Left ventricle myocardium inferior (tissue), 1 donor: ENCODE measurements at regions not wholly inside any gene's neighbourhood (a gene's known extent, or its start where the extent isn't known, plus 50 kb on each side); places are given as distances from the start of the nearest gene placed in this dataset.
"Not testable (repeated sequence)": the region's sequence is repeated elsewhere in the genome, so short reads cannot be mapped to it uniquely, and the experiment has no call there.

ENCODE experiments used
- DNase-seq: peaks from one replicate; pipeline ENCODE4 v3.0.0-alpha.2; 2020
- H3K27ac ChIP-seq: fragments of 200-600 bp; replicated peaks from 2 replicates; pipeline ENCODE4 v1.8.0; 2021
- H3K27me3 ChIP-seq: fragments of 200-600 bp; 2 replicates; pipeline ENCODE4 v1.8.0; 2021; ENCODE audit warnings: low read depth
- H3K36me3 ChIP-seq: fragments of 200-600 bp; 2 replicates; pipeline ENCODE4 v1.8.0; 2021
- H3K4me1 ChIP-seq: fragments of 200-600 bp; 2 replicates; pipeline ENCODE4 v1.8.0; 2021
- H3K4me3 ChIP-seq: fragments of 200-600 bp; 2 replicates; pipeline ENCODE4 v1.8.0; 2021; ENCODE audit warnings: mild to moderate bottlenecking, moderate library complexity
- H3K9me3 ChIP-seq: fragments of 200-600 bp; replicated peaks from 2 replicates; pipeline ENCODE4 v1.8.0; 2021
- CTCF ChIP-seq: fragments of 200-600 bp; IDR thresholded peaks from 2 replicates; pipeline ENCODE4 v1.8.0; 2021; ENCODE audit warnings: antibody characterized with exemption, mild to moderate bottlenecking, borderline replicate concordance
- intact Hi-C: fragments of 100-400 bp; cut with micrococcal nuclease; formaldehyde crosslinking; loops from one replicate; pipeline ENCODE4 v1.11.0; 2022
- donor health status: DM: no; HTN: yes; CAD: no; lungs with severe emphysema.

GRCh38 chr9:80775971-80776370 lies 913.4 kb downstream of the TLE1 start:
- no peak for TF ChIP-seq CTCF
- no peak for DNase-seq
- Histone ChIP-seq H3K4me3 (no peak overlapping the region), H3K27me3 (no peaks in the 10 kb centered on the region), H3K27ac (no peak overlapping the region), H3K9me3 (peaks cover 8% of the 10 kb centered on the region), H3K4me1 (no peaks in the 10 kb centered on the region), H3K36me3 (no peaks in the 10 kb centered on the region)
- intact Hi-C loops, result no loop called here

DNA sequence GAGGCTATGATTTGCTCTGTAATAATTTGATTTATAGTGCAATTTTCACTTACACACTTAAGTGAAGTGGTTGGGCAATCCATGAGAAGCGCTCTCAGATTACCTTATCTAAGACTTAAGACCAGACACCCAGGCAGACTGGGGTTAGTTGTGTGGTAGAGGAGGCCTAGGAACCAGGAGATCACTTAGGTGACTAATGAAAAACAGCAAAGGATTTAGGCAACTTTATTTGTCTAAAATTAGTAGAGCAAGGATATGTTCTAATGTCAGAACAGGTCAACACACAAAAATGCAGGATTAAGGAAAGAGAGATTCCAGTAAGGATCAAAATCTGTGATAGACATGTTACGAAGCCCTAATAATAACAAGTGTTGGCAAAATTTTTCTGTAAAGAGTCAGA lies 913.8 kb downstream of the TLE1 start:
- no peak overlapping the region for H3K4me3 ChIP-seq
- H3K27me3 ChIP-seq, result no peaks in the 10 kb centered on the region
- DNase-seq, result no peak
- no peaks in the 10 kb centered on the region for H3K36me3 ChIP-seq
- intact Hi-C loops, result no loop called here
- no peak overlapping the region for H3K27ac ChIP-seq
- no peaks in the 10 kb centered on the region for H3K4me1 ChIP-seq
- TF ChIP-seq CTCF, result no peak
- H3K9me3 ChIP-seq, result peaks cover 8% of the 10 kb centered on the region

DNA sequence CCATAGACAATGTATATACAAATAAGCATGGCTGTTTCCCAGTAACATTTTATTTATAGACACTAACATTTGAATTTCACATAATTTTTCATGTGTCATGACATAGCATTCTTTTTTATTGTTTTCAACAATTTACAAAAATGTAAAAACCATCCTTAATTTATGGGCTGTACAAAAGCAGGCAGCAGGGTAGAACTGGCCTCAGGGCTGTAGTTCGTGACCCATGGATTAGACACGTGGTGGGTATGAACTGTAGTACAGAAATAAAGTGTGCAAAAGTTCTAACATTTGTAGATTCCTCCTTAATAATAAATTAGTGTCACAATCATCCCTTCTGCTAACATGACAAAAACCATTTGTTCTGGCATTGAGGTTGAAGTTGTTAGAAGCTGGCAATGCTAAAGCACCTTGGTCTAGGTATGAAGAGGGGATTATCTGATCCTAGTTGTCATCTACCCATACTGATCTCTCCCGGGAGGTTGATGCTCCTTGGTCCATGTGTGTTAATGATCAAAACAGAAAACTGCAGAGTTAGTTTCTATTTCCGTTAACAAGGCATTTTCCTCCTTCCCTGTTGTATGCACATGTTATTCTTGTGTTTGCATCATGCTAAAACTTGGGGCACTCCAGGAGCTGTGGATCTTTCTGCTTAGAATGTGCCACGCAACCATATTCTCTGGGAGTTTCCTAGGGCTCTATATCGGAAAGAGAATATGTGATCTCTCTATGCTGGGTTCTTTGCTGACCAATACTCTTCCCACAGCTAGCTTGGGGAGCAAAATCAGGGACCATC lies 917.6 kb downstream of the TLE1 start:
- H3K27me3 ChIP-seq, result no peaks in the 10 kb centered on the region
- no peak for TF ChIP-seq CTCF
- no peaks in the 10 kb centered on the region for H3K4me1 ChIP-seq
- no peak overlapping the region for H3K27ac ChIP-seq
- H3K4me3 ChIP-seq, result no peak overlapping the region
- no peak for DNase-seq
- intact Hi-C loops, result no loop called here
- no peaks in the 10 kb centered on the region for H3K36me3 ChIP-seq
- H3K9me3 ChIP-seq, result peaks cover 8% of the 10 kb centered on the region

DNA sequence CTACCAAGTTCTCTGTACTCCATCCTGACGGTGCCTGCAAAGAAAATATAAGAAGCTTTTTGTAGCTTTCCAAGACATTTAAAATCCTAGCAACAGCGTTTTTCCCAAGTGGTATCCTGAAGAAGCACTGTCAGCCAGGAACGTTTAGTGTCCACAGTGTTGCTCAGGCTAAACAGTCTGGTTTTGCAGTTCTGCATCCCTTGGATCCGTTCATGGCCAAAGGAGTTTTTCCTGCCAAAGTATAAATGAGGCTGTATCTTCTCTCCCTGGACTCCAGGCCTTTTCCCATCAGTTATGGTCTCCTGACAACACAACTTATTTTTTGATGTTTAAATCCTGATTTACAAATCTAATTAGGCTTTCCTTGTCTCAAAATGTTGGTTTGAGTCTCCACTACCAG lies 925.8 kb downstream of the TLE1 start:
- TF ChIP-seq CTCF, result no peak
- intact Hi-C loops, result no loop called here
- Histone ChIP-seq H3K27ac (no peak overlapping the region), H3K4me3 (no peak overlapping the region), H3K4me1 (no peaks in the 10 kb centered on the region), H3K36me3 (no peaks in the 10 kb centered on the region), H3K27me3 (no peaks in the 10 kb centered on the region), H3K9me3 (peaks cover 8% of the 10 kb centered on the region)
- DNase-seq, result no peak

DNA sequence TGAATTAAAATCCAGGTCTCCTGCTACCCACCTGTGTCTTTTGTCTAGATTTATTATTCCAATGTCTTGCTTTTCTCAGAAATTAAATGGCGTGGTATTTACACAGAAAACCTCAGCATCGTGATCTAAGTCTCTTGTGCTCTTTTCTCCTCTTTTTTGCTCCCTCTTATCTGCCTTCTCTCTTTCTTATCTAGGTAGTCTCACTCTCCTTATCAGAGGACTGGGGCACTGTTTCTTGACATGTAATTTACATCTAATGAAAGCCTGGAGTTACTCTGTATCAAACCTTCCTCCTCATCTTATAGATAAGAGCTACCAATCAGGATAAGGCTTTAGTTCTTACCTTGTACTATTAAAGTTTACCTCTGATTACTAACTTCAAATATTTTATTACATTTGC lies 933.8 kb downstream of the TLE1 start:
- TF ChIP-seq CTCF, result no peak
- DNase-seq, result no peak
- intact Hi-C loops, result no loop called here
- Histone ChIP-seq H3K36me3 (no peaks in the 10 kb centered on the region), H3K9me3 (no peaks in the 10 kb centered on the region), H3K27ac (no peak overlapping the region), H3K4me1 (no peaks in the 10 kb centered on the region), H3K4me3 (no peak overlapping the region), H3K27me3 (no peaks in the 10 kb centered on the region)

DNA sequence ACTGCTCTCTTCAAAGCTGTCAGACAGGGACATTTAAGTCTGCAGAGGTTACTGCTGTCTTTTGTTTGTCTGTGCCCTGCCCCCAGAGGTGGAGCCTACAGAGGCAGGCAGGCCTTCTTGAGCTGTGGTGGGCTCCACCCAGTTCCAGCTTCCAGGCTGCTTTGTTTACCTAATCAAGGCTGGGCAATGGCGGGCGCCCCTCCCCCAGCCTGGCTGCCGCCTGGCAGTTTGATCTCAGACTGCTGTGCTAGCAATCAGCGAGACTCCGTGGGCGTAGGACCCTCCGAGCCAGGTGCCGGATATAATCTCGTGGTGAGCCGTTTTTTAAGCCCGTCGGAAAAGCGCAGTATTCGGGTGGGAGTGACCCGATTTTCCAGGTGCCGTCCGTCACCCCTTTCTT lies 942.3 kb downstream of the TLE1 start:
- intact Hi-C loops, H3K36me3 ChIP-seq, H3K27ac ChIP-seq, H3K4me3 ChIP-seq, DNase-seq, H3K27me3 ChIP-seq, H3K9me3 ChIP-seq, H3K4me1 ChIP-seq: not testable (repeated sequence)
